ENCODE measurements at regions not wholly inside any gene's neighbourhood (a gene's known extent, or its start where the extent isn't known, plus 50 kb on each side); places are given as distances from the start of the nearest gene placed in this dataset.

DNA sequence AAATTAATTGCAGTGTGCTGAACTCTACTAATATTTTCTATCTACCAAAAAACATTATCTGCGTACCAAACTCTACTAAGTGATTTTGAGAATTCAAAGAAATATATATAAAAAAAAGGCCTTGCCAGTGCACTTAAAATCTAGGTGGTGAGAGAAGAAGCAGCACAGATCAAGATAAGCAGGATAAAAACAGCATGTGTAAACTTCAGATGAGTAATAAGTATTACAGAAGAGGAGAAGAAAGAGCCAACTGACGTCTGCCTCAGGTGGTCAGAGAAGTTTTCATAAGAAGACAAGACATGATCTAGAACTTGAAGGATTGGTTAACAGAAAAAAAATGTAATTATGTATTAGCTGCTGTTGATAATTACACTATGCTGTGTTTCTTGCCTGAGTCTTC is 166.4 kb downstream of the DUSP6 start:
- DNase-seq (ENCODE audit: low read depth in 2 of 2), result no peak

DNA sequence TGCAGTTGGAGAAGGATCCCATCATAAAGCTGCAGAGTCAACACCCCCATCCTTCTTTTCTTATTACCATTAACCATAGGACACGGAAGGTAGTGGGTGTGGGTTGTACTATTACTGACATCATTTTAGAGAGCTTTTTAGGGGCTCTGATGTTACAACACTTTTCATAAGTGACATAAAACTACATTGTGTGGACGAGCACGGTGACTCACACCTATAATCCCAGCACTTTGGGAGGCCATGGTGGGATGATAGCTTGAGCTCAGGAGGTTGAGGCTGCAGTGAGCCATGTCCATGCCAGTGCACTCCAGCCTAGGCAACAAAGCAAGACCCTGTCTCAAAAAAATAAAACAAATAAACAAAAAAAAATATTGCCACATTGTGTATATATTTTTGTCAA is 167.1 kb downstream of the DUSP6 start:
- DNase-seq (ENCODE audit: low read depth in 2 of 2), result no peak

GRCh38 chr12:89183985-89184435 is 168.3 kb downstream of the DUSP6 start:
- DNase-seq (ENCODE audit: low read depth in 2 of 2), result no peak

DNA sequence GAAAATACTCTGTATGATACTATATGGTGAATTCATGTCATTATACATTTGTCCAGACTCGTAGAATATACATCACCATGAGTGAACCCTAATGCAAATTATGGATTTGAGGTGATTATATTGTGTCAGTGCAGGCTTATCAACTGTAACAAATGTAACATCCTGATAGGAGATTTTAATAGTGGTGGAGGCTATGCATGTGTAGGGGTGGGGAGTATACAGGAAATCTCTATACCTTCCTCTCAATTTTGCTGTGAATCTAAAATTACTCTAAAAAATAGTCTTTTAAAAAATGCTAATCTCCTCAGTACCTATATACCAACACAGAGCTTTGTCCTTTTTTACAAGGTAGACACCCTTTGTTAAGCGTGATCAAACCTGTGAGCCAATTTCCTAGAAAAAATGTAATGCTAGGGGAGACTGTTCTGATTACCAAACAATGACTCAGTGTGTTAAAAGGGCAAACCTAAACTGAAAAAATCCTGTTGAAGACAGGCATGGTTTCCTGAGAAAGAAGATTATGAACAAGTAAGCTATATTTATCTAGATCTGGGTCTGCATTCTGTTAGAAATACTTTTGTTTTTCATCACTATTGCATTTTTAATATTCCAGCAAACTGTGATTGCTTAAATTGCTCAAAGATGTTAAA is 170.9 kb downstream of the DUSP6 start:
- DNase-seq (ENCODE audit: low read depth in 2 of 2), result no peak

- no peak for DNase-seq (ENCODE audit: low read depth in 2 of 2)
Measured at GRCh38 chr12:89180496-89180895, 171.8 kb downstream of the DUSP6 start.

DNA sequence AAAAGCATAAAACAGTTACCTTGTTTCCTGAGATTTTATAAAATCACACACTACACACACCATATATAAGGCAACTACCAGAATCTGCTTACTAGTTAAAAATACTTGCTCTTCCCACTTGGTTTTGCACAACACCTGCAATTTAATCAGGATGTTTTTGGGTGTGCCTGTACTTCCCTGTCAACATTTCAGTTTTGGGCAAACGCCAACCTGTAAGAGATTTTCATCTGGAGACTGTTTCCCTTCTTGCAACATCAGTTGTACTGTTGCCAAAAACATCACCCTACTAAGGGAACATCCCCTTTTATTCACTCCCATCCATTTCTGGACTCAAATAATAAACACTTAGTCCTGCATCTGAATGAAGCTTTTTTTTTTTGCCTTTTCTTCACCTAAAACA is 172.3 kb downstream of the DUSP6 start:
- no peak for DNase-seq (ENCODE audit: low read depth in 2 of 2)

GRCh38 chr12:89179245-89179644 is 173.1 kb downstream of the DUSP6 start:
- no peak for DNase-seq (ENCODE audit: low read depth in 2 of 2)

GRCh38 chr12:89177802-89178395 is 174.4 kb downstream of the DUSP6 start:
- DNase-seq (ENCODE audit: low read depth in 2 of 2), result no peak

GRCh38 chr12:89176676-89177075 is 175.6 kb downstream of the DUSP6 start:
- DNase-seq (ENCODE audit: low read depth in 2 of 2), result no peak

DNA sequence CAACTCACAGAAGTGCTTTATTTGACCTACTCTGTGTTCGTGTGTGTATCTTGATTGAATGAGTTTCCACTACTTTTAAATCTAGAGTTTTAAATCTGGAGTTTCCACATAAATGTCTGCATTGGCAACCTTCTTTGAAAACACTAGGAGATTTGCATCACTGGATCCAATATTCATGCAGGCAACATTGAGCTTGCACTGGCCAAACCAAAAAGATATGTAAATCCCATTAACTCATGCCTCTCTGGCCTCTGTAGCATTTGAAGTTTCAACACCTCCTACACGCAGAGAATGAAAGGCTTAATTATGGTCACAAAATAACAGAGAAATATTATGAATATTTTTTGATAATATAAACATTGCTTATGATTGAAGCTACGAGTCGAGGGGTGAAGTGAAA is 178.6 kb downstream of the DUSP6 start:
- no peak for DNase-seq (ENCODE audit: low read depth in 2 of 2)

GRCh38 chr12:89173096-89173495 is 179.2 kb downstream of the DUSP6 start:
- no peak for DNase-seq (ENCODE audit: low read depth in 2 of 2)

- no peak for DNase-seq (ENCODE audit: low read depth in 2 of 2)
Measured at GRCh38 chr12:89172224-89172623, 180.1 kb downstream of the DUSP6 start.

GRCh38 chr12:89169321-89169720 is 183.0 kb downstream of the DUSP6 start:
- no peak for DNase-seq (ENCODE audit: low read depth in 2 of 2)

DNA sequence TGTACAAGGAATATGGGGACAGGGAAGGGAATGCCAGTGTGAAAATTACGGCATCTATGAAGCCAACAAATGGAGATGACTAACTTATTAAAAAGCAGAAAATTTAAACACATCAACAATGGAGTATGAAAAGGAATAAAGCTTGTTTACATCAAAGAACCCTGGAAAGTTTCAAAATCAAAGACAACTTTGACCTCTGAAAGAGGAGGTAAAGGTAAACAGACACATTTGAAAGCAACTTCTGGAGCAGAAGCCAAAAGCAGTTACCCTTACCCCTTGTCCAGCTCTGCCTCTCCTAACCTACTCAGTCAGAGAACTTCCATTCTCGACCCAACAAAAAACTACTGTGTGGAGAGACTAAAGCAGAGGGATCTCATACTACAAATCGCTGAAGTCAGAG is 184.3 kb downstream of the DUSP6 start:
- no peak for DNase-seq (ENCODE audit: low read depth in 2 of 2)

DNA sequence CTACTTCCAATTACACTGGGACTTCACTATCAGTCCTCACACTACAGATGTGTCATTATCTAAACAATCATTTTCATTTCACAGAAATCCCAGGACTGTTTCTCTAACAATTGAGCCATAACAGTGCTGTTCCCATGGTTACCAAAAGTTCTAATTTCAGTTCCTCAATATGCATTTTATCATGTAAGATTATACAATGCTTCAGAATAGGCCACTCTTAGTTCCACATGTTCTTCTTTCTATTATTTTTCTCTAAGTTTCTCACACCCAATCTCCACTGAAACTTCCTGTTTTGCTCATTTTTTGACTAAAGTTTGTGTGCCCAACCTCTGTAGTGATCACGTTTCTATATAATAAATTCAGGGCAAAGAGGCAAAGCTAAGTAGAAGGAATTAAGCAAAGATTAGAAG is 185.8 kb downstream of the DUSP6 start:
- no peak for DNase-seq (ENCODE audit: low read depth in 2 of 2)

DNA sequence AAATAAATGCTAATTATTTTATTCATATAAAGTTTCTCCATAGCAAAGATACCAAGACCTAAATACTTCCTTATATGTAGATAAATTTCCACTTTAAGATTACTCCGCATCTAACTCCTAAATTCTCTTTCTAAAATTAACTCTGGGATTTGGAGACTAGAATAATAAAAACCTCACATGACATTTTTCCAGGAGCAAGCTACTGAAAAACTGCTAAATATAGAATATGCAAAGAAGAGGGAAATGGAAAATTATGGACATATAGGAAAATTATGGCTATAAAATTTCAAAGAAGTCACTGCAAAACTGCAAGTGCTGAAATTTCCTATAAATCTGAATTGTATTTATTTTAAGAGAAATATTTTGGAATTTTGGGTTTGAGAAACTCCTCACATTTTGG is 186.2 kb downstream of the DUSP6 start:
- no peak for DNase-seq (ENCODE audit: low read depth in 2 of 2)

DNA sequence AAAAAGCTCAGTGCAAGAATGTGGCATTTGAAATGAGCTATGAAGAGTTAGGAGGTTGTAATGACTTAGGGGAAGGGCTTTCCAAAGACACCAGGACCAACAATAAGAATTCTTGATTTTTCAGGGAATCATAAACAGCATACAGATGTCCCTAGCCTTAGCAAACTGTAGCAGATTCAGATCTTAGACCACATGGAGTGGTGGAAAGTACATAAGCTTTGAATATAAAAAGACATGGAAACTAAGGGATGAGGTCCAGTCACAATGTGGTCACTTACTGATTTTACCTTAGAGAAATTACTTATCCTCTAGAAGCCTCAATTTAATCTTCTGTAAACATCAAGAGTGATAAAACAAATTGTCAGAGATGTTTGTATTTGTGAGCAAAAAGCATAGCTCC is 186.6 kb downstream of the DUSP6 start:
- no peak for DNase-seq (ENCODE audit: low read depth in 2 of 2)

DNA sequence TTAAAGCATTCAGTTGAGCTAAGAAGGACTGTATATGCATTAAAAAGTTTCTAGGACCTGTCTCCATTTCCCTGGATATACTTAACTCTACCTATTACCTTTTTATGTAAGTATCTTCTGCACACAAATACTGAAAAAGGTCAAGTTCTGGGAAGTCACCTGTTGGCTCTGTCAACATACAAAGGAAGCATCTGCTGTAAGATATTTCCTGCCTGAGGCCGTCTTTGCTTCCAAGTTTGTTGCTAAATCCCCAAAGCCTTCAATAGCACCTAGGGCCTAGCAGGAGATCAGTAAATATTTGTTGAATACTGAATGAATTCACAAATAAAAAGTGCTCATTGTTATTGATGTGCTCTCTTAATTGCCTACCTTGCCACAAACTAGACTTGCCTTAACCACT is 188.4 kb downstream of the DUSP6 start:
- no peak for DNase-seq (ENCODE audit: low read depth in 2 of 2)

- DNase-seq (ENCODE audit: low read depth in 2 of 2), result peak in 1 of 2 donors; percentile 16
Measured at GRCh38 chr12:89162589-89163261, 189.6 kb downstream of the DUSP6 start.

DNA sequence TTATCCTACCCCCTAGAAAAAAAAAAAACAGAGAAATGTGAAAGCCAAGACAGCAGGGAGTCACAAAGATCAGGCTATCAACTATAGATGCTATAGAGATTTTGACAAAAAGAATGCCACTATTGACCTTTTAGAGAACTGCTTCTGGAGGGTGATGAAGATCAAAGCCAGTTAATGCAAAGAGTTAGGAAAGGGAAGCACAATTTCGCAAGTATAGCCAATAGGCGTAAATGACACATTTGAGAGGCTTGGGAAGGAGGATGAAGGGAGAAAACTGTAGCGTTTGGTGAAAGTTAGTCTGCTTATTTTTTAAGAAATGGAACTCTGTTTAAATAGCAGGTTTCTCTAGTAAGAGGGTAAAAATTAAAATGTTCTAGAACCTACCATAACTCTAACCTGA is 190.7 kb downstream of the DUSP6 start:
- no peak for DNase-seq (ENCODE audit: low read depth in 2 of 2)

GRCh38 chr12:89160716-89161123 is 191.6 kb downstream of the DUSP6 start:
- DNase-seq (ENCODE audit: low read depth in 2 of 2), result no peak

DNA sequence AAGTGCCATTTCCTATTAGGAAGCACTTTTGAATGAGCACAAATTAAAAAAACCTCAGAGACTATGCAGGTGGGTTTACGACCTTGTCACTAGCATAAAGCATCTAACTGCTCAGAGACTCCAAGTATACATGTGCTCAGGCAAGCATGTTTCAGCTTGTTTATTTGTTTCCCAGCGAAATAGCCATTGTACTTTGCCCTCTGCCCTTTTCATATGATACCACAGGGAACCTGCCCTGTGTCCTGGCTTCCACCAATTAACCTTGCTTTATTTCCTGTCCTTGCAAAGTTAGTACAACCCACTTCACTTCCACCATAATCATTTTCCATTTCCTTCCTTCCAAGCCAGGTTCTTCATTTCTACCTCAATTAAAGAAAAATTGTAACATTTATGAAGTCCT is 194.9 kb downstream of the DUSP6 start:
- no peak for DNase-seq (ENCODE audit: low read depth in 2 of 2)

GRCh38 chr12:89156862-89157262 is 195.4 kb downstream of the DUSP6 start:
- no peak for DNase-seq (ENCODE audit: low read depth in 2 of 2)
